IMR-90 (cell line): ENCODE measurements at regions not wholly inside any gene's neighbourhood (a gene's known extent, or its start where the extent isn't known, plus 50 kb on each side); places are given as distances from the start of the nearest gene placed in this dataset.

Source experiments
- ATAC-seq: fragments of 200-7000 bp; cut with Tn5 transposase; 2 replicates; pipeline ENCODE4 v1.9.1; 2020; ENCODE audit warnings: low read depth, mild to moderate bottlenecking, moderate library complexity
- BruUV-seq: library from RNA; stranded (reverse); fragments of 400-500 nt; replicated peaks from 2 replicates; lab custom pipeline; 2021; lab: Mats Ljungman, UMichigan
- CTCF ChIA-PET: fragments of 300-600 bp; formaldehyde crosslinking; extraction: SDS; loops from one replicate; lab custom pipeline; 2021; ENCODE audit warnings: antibody characterized with exemption; lab: Yijun Ruan, JAX
- POLR2A ChIA-PET: fragments of 300-600 bp; sonication (Branson Sonifier 250); formaldehyde crosslinking; loops from one replicate; lab custom pipeline; 2022; ENCODE audit warnings: antibody characterized with exemption; ENCODE audit not compliant: unreplicated experiment; lab: Charles Lee
- DNase-seq: peaks from one replicate; pipeline ENCODE4 v3.0.0; 2013
- H2AFZ ChIP-seq: replicated peaks from 2 replicates; pipeline ENCODE3; 2013; ENCODE audit warnings: low read length, mild to moderate bottlenecking; ENCODE audit not compliant: poor library complexity
- H2AK5ac ChIP-seq: 2 replicates; pipeline ENCODE4 v1.6.1; 2013; ENCODE audit warnings: low read depth, low read length, inconsistent platforms
- H2AK9ac ChIP-seq: replicated peaks from 2 replicates; pipeline ENCODE3; 2013; ENCODE audit warnings: mild to moderate bottlenecking, low read depth, low read length, moderate library complexity; ENCODE audit not compliant: poor library complexity
- H2BK120ac ChIP-seq: 2 replicates; pipeline ENCODE4 v1.6.1; 2013; ENCODE audit warnings: low read depth, low read length, inconsistent platforms
- H2BK15ac ChIP-seq: 3 replicates; pipeline ENCODE4 v1.6.1; 2013; ENCODE audit warnings: low read depth, low read length, inconsistent platforms
- H2BK20ac ChIP-seq: 2 replicates; pipeline ENCODE4 v1.6.1; 2013; ENCODE audit warnings: low read depth, mild to moderate bottlenecking, inconsistent platforms, low read length, moderate library complexity
- H2BK5ac ChIP-seq: 2 replicates; pipeline ENCODE4 v1.6.1; 2013; ENCODE audit warnings: mild to moderate bottlenecking, low read depth, low read length, inconsistent platforms; ENCODE audit not compliant: poor library complexity, severe bottlenecking
- H3K14ac ChIP-seq: replicated peaks from 2 replicates; pipeline ENCODE4 v1.6.1; 2013; ENCODE audit warnings: low read depth, low read length, inconsistent platforms
- H3K18ac ChIP-seq: 2 replicates; pipeline ENCODE4 v1.6.1; 2013; ENCODE audit warnings: low read depth, low read length, control low read depth
- H3K23ac ChIP-seq: 2 replicates; pipeline ENCODE4 v1.6.1; 2013; ENCODE audit warnings: low read depth, low read length, inconsistent platforms
- H3K27ac ChIP-seq: 2 replicates; pipeline ENCODE4 v1.5.1; 2013; ENCODE audit warnings: mild to moderate bottlenecking, control low read depth, low read length; ENCODE audit not compliant: insufficient read depth
- H3K27me3 ChIP-seq: 2 replicates; pipeline ENCODE4 v1.6.1; 2013; ENCODE audit warnings: low read length; ENCODE audit not compliant: control insufficient read depth, insufficient read depth
- H3K36me3 ChIP-seq: 2 replicates; pipeline ENCODE4 v1.6.1; 2013; ENCODE audit warnings: low read length, mixed read lengths; ENCODE audit not compliant: control insufficient read depth, insufficient read depth
- H3K4ac ChIP-seq: 2 replicates; pipeline ENCODE4 v1.6.1; 2013; ENCODE audit warnings: low read depth, low read length, inconsistent platforms
- H3K4me1 ChIP-seq: 2 replicates; pipeline ENCODE4 v1.6.1; 2013; ENCODE audit warnings: low read length, mixed read lengths; ENCODE audit not compliant: control insufficient read depth, insufficient read depth
- H3K4me2 ChIP-seq: 2 replicates; pipeline ENCODE4 v1.6.1; 2013; ENCODE audit warnings: low read depth, mild to moderate bottlenecking, control low read depth, low read length, moderate library complexity
- H3K4me3 ChIP-seq: 2 replicates; pipeline ENCODE4 v1.5.1; 2013; ENCODE audit warnings: low read depth, mild to moderate bottlenecking, control low read depth, low read length, moderate library complexity; ENCODE audit not compliant: insufficient read depth
- H3K56ac ChIP-seq: 2 replicates; pipeline ENCODE4 v1.6.1; 2013; ENCODE audit warnings: low read length, inconsistent platforms; ENCODE audit not compliant: insufficient read depth; ENCODE audit errors: extremely low read depth
- H3K79me1 ChIP-seq, 2 experiments: 2 replicates each; pipeline ENCODE4 v1.6.1; 2013; ENCODE audit warnings: low read length in 2 of 2, inconsistent platforms in 1 of 2, low read depth in 1 of 2
- H3K9ac ChIP-seq: 2 replicates; pipeline ENCODE4 v1.6.1; 2013; ENCODE audit warnings: low read depth, low read length, control low read depth
- H3K9me1 ChIP-seq: 2 replicates; pipeline ENCODE4 v1.6.1; 2013; ENCODE audit warnings: low read length, inconsistent platforms; ENCODE audit not compliant: insufficient read depth
- H3K9me3 ChIP-seq: 2 replicates; pipeline ENCODE4 v1.6.1; 2013; ENCODE audit warnings: low read length; ENCODE audit not compliant: control insufficient read depth, insufficient read depth
- H4K20me1 ChIP-seq: 2 replicates; pipeline ENCODE4 v1.6.1; 2013; ENCODE audit warnings: low read length, inconsistent platforms; ENCODE audit not compliant: insufficient read depth
- H4K5ac ChIP-seq: 2 replicates; pipeline ENCODE4 v1.6.1; 2013; ENCODE audit warnings: mild to moderate bottlenecking, low read depth, low read length, control low read depth
- H4K8ac ChIP-seq, 2 experiments: 2 replicates each; pipeline ENCODE4 v1.6.1; 2013; ENCODE audit warnings: low read depth in 2 of 2, low read length in 2 of 2, control low read depth in 1 of 2, inconsistent platforms in 1 of 2
- H4K91ac ChIP-seq: 2 replicates; pipeline ENCODE4 v1.6.1; 2013; ENCODE audit warnings: low read depth, low read length, inconsistent platforms; ENCODE audit not compliant: insufficient read depth
- CEBPB ChIP-seq: IDR thresholded peaks from 2 replicates; pipeline ENCODE4 v1.6.1; 2012; ENCODE audit warnings: low read depth, low read length, improper control_type of control experiment
- FOS ChIP-seq: fragments of 150-350 bp; IDR thresholded peaks from 2 replicates; pipeline ENCODE4 v1.6.1; 2016; ENCODE audit warnings: low read depth, low read length
- MAZ ChIP-seq: IDR thresholded peaks from 2 replicates; pipeline ENCODE4 v1.6.1; 2012; ENCODE audit warnings: low read depth, mild to moderate bottlenecking, low read length, improper control_type of control experiment, moderate library complexity, borderline replicate concordance
- MXI1 ChIP-seq: IDR thresholded peaks from 2 replicates; pipeline ENCODE4 v1.6.1; 2012; ENCODE audit warnings: low read depth, mild to moderate bottlenecking, low read length, moderate library complexity, borderline replicate concordance
- NFE2L2 ChIP-seq: fragments of 150-350 bp; IDR thresholded peaks from 2 replicates; pipeline ENCODE4 v1.6.1; 2016; ENCODE audit warnings: low read depth, mild to moderate bottlenecking, low read length
- POLR2A ChIP-seq: IDR thresholded peaks from 2 replicates; pipeline ENCODE4 v1.6.1; 2012; ENCODE audit warnings: mild to moderate bottlenecking, low read depth, low read length
- SMC3 ChIP-seq: fragments of 150-350 bp; IDR thresholded peaks from 2 replicates; pipeline ENCODE4 v1.6.1; 2016; ENCODE audit warnings: low read depth, mild to moderate bottlenecking, antibody characterized with exemption, low read length, moderate library complexity
- USF2 ChIP-seq: fragments of 150-350 bp; IDR thresholded peaks from 2 replicates; pipeline ENCODE4 v1.6.1; 2017; ENCODE audit warnings: mild to moderate bottlenecking, antibody characterized with exemption, low read length, low read depth
- WGBS, 2 experiments: methylation state at CpG; one replicate each; pipeline versions ENCODE4 v1.1.5 to v1.1.7; 2013; ENCODE audit warnings: missing lambda C conversion rate in 2 of 2; ENCODE audit not compliant: insufficient read length in 1 of 2; ENCODE audit errors: extremely low coverage in 2 of 2; 5-methylcytosine and 5-hydroxymethylcytosine counted together
- dilution Hi-C: fragments of 300-500 bp; cut with HindIII; formaldehyde crosslinking; loops from one replicate; pipeline ENCODE4 v1.14.3; 2018; ENCODE audit warnings: low sequenced_read_pairs; ENCODE audit not compliant: unreplicated experiment
- in situ Hi-C: fragments of 300-500 bp; cut with MboI; formaldehyde crosslinking; loops from 3 replicates; pipeline ENCODE4 v1.14.3; 2019; ENCODE audit warnings: low sequenced_read_pairs, inconsistent platforms, mixed read lengths
- intact Hi-C: fragments of 100-400 bp; cut with micrococcal nuclease; formaldehyde crosslinking; loops from 2 replicates; pipeline ENCODE4 v1.10.0; 2022

DNA sequence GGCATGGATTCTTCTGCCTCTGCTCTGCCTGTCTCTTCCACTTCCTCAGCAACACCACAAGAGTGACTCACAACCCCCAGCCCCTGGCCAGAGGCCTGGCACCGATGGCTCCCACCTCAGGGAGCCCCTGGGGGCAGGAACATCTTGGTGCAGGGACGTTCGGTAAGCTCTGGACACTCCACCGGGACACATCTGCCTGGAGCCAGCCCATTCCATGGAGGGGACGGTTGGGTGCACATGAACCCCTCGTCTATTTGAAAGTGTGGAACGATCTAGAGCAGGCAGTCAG, 246.5 kb downstream of the ERMARD start:
- H4K91ac ChIP-seq, result no peak overlapping the region
- H3K4me3 ChIP-seq, result no peak overlapping the region
- intact Hi-C loops, result no loop called here
- H3K56ac ChIP-seq, result no peak overlapping the region
- H2AK9ac ChIP-seq, result no peak overlapping the region
- H4K5ac ChIP-seq, result no peak overlapping the region
- dilution Hi-C loops, result no loop called here
- H2AFZ ChIP-seq, result no peak overlapping the region
- no peak overlapping the region for H4K8ac ChIP-seq
- no peak overlapping the region for H2BK15ac ChIP-seq
- no peak overlapping the region for H3K14ac ChIP-seq
- WGBS, 2 experiments, result 100% methylated on average over 2 of the region's 7 CpGs; no CpG with 5 or more reads in 1 of the 2 experiments
- H2BK5ac ChIP-seq, result no peak overlapping the region
- no peaks in the 10 kb centered on the region for H3K9me1 ChIP-seq
- no peaks in the 10 kb centered on the region for H3K36me3 ChIP-seq
- H3K27me3 ChIP-seq, result no peaks in the 10 kb centered on the region
- H3K9me3 ChIP-seq, result peaks cover 26% of the 10 kb centered on the region
- ChIA-PET POLR2A (no interaction called here), CTCF (no interaction called here)
- no peak overlapping the region for H3K4me2 ChIP-seq
- DNase-seq (no peak), ATAC-seq (no peak)
- H3K23ac ChIP-seq, result no peak overlapping the region
- in situ Hi-C loops, result no loop called here
- H3K9ac ChIP-seq, result no peak overlapping the region
- no TSS peak for BruUV-seq
- no peak overlapping the region for H3K27ac ChIP-seq
- no peaks in the 10 kb centered on the region for H4K20me1 ChIP-seq
- no peak overlapping the region for H2AK5ac ChIP-seq
- H2BK20ac ChIP-seq, result no peak overlapping the region
- no peaks in the 10 kb centered on the region for H3K4me1 ChIP-seq
- no peak overlapping the region for H3K4ac ChIP-seq
- no peak overlapping the region for H3K18ac ChIP-seq
- no peaks in the 10 kb centered on the region for H3K79me1 ChIP-seq
- TF ChIP-seq MXI1 (no peak), SMC3 (no peak), CEBPB (no peak), USF2 (no peak), MAZ (no peak), NFE2L2 (no peak), POLR2A (no peak), FOS (no peak)
- H2BK120ac ChIP-seq, result no peak overlapping the region
